ENCODE measurements at regions not wholly inside any gene's neighbourhood (a gene's known extent, or its start where the extent isn't known, plus 50 kb on each side); places are given as distances from the start of the nearest gene placed in this dataset.

DNA sequence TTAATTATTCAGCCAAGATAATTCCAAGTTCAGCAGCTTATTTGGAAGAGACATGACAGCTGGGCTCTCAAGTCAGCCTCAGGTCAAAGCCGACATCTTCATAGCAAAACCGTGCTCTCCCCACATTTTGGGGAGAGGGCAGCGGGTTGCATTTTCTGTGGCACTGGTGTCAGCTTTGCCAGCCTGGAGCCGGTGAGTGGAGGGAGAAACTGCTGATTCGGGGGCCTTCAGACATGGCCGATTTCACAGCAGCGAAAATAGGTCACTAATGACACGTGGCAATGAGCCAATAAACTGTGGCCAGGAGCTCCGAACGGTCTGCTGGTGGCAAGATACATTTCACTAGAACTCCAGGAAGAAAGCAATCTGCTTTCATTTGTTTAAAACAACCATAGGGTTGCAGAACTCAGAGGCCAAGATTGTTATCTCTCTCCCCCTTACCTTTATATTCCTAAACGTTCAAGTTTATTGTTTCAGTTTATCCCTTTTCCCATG lies 173.2 kb downstream of the CAND1 start:
- H3K36me3 ChIP-seq (ENCODE audit: insufficient read depth, low read length, poor library complexity, severe bottlenecking), result no peaks in the 10 kb centered on the region
- no peaks in the 10 kb centered on the region for H3K27me3 ChIP-seq (replicated peaks; ENCODE audit: insufficient read depth, low read depth, low read length, poor library complexity)
- TF ChIP-seq EZH2 (IDR thresholded peaks at IDR 0.05; ENCODE audit: borderline replicate concordance, low read depth, low read length, poor library complexity, severe bottlenecking), result no peak
- TF ChIP-seq, protein P1, sequence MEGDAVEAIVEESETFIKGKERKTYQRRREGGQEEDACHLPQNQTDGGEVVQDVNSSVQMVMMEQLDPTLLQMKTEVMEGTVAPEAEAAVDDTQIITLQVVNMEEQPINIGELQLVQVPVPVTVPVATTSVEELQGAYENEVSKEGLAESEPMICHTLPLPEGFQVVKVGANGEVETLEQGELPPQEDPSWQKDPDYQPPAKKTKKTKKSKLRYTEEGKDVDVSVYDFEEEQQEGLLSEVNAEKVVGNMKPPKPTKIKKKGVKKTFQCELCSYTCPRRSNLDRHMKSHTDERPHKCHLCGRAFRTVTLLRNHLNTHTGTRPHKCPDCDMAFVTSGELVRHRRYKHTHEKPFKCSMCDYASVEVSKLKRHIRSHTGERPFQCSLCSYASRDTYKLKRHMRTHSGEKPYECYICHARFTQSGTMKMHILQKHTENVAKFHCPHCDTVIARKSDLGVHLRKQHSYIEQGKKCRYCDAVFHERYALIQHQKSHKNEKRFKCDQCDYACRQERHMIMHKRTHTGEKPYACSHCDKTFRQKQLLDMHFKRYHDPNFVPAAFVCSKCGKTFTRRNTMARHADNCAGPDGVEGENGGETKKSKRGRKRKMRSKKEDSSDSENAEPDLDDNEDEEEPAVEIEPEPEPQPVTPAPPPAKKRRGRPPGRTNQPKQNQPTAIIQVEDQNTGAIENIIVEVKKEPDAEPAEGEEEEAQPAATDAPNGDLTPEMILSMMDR (conservative IDR thresholded peaks at IDR 0.05; ENCODE audit: low read depth, low read length), result no peak
- POLR2A ChIA-PET (ENCODE audit: low non-redundant PET), result no interaction called here
- H3K4me3 ChIP-seq (ENCODE audit: low read depth, low read length, poor library complexity, severe bottlenecking), result no peak overlapping the region
- DNase-seq (ENCODE audit: low spot score), result no peak
- CTCF ChIA-PET, result interaction anchor here (2.0 kb wide), 1 partner anchor 86 kb away, joined by 24 read pairs; no protein-coding TSS in a partner anchor
- BruUV-seq (replicated peaks), result no TSS peak
- no peaks in the 10 kb centered on the region for H3K9me3 ChIP-seq (ENCODE audit: low read depth, low read length, poor library complexity, severe bottlenecking)
- H3K4me1 ChIP-seq (ENCODE audit: insufficient read depth, low read length, poor library complexity, severe bottlenecking), result no peaks in the 10 kb centered on the region
- no peak overlapping the region for H3K27ac ChIP-seq (ENCODE audit: low read depth, low read length, poor library complexity, severe bottlenecking)
- intact Hi-C loops (cut with micrococcal nuclease; ENCODE audit: unreplicated experiment), result loop anchor here (5.0 to 10.0 kb wide), 2 partner anchors 202 to 500 kb away; partner anchors contain the start of gene DYRK2

DNA sequence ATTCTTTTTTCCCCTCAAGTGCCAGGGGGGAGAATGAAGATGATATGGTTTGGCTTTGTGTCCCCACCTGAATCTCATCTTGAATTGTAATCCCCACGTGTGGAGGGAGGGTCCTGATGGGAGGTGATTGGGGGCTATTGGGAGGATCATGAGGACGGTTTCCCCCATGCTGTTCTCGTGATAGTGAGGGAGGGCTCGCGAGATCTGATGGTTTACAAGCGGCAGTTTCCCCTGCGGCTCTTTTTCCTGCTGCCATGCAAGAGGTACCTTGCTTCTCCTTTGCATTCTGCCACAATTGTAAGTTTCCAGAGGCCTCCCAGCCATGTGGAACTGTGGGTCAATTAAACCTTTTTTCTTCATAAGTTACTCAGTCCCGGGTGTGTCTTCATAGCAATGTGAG lies 173.7 kb downstream of the CAND1 start:
- Histone ChIP-seq H3K27me3 (replicated peaks; ENCODE audit: insufficient read depth, low read depth, low read length, poor library complexity) (no peaks in the 10 kb centered on the region), H3K4me3 (ENCODE audit: low read depth, low read length, poor library complexity, severe bottlenecking) (no peak overlapping the region), H3K36me3 (ENCODE audit: insufficient read depth, low read length, poor library complexity, severe bottlenecking) (no peaks in the 10 kb centered on the region), H3K9me3 (ENCODE audit: low read depth, low read length, poor library complexity, severe bottlenecking) (no peaks in the 10 kb centered on the region), H3K27ac (ENCODE audit: low read depth, low read length, poor library complexity, severe bottlenecking) (no peak overlapping the region), H3K4me1 (ENCODE audit: insufficient read depth, low read length, poor library complexity, severe bottlenecking) (no peaks in the 10 kb centered on the region)
- POLR2A ChIA-PET (ENCODE audit: low non-redundant PET), result no interaction called here
- TF ChIP-seq EZH2 (IDR thresholded peaks at IDR 0.05; ENCODE audit: borderline replicate concordance, low read depth, low read length, poor library complexity, severe bottlenecking), result no peak
- TF ChIP-seq, protein P1 (conservative IDR thresholded peaks at IDR 0.05; ENCODE audit: low read depth, low read length), result no peak
- DNase-seq (ENCODE audit: low spot score), result no peak
- intact Hi-C loops (cut with micrococcal nuclease; ENCODE audit: unreplicated experiment), result loop anchor here (5.0 to 10.0 kb wide), 2 partner anchors 202 to 499 kb away; partner anchors contain the start of gene DYRK2
- CTCF ChIA-PET, result interaction anchor here (2.0 kb wide), 1 partner anchor 87 kb away, joined by 24 read pairs; no protein-coding TSS in a partner anchor
- BruUV-seq (replicated peaks), result no TSS peak

DNA sequence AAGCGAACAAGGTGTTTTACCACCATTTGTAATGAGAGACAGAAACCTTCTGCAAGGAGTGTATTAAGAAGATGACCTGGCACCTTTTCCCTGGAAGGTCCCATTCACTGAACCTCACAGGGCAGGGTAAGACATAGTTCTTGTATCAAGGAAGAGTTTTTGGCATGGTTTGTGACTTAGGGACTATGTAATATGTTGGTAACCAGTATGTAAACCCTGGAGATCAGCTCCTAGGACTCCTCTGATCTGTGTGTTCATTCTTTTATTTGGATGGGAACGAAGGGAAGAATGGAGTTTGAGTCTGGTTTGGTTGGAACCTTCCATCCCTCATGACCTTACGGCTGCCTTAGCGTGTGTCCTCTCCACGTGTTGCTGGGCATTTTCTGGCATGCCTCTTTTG lies 175.4 kb downstream of the CAND1 start:
- CTCF ChIA-PET, result no interaction called here
- no peak overlapping the region for H3K4me3 ChIP-seq (ENCODE audit: low read depth, low read length, poor library complexity, severe bottlenecking)
- POLR2A ChIA-PET (ENCODE audit: low non-redundant PET), result no interaction called here
- no peak for DNase-seq (ENCODE audit: low spot score)
- BruUV-seq (replicated peaks), result no TSS peak
- H3K9me3 ChIP-seq (ENCODE audit: low read depth, low read length, poor library complexity, severe bottlenecking), result no peaks in the 10 kb centered on the region
- intact Hi-C loops (cut with micrococcal nuclease; ENCODE audit: unreplicated experiment), result loop anchor here (5.0 to 10.0 kb wide), 2 partner anchors 200 to 498 kb away; partner anchors contain the start of gene DYRK2
- H3K27ac ChIP-seq (ENCODE audit: low read depth, low read length, poor library complexity, severe bottlenecking), result no peak overlapping the region
- no peak for TF ChIP-seq EZH2 (IDR thresholded peaks at IDR 0.05; ENCODE audit: borderline replicate concordance, low read depth, low read length, poor library complexity, severe bottlenecking)
- TF ChIP-seq, protein P1 (conservative IDR thresholded peaks at IDR 0.05; ENCODE audit: low read depth, low read length), result no peak
- H3K36me3 ChIP-seq (ENCODE audit: insufficient read depth, low read length, poor library complexity, severe bottlenecking), result no peaks in the 10 kb centered on the region
- no peaks in the 10 kb centered on the region for H3K4me1 ChIP-seq (ENCODE audit: insufficient read depth, low read length, poor library complexity, severe bottlenecking)
- H3K27me3 ChIP-seq (replicated peaks; ENCODE audit: insufficient read depth, low read depth, low read length, poor library complexity), result no peaks in the 10 kb centered on the region

Data from A673 (cell line).